GM12878 (cell line): ENCODE measurements at regions not wholly inside any gene's neighbourhood (a gene's known extent, or its start where the extent isn't known, plus 50 kb on each side); places are given as distances from the start of the nearest gene placed in this dataset.

ENCODE experiments used
- ATAC-seq: fragments of 200-7000 bp; cut with Tn5 transposase; 3 replicates; pipeline ENCODE4 v1.9.1; 2020; ENCODE audit warnings: mild to moderate bottlenecking, moderate library complexity
- BruUV-seq: library from RNA; stranded (reverse); fragments of 400-500 nt; replicated peaks from 2 replicates; lab custom pipeline; 2021; lab: Mats Ljungman, UMichigan
- CTCF ChIA-PET: fragments of 300-600 bp; sonication (Branson Sonifier 250); formaldehyde crosslinking; extraction: SDS; loops from one replicate; lab custom pipeline; 2021; ENCODE audit warnings: inconsistent platforms; lab: Yijun Ruan, JAX
- POLR2A ChIA-PET: fragments of 350-600 bp; formaldehyde crosslinking; extraction: SDS; loops from one replicate; lab custom pipeline; 2021; ENCODE audit warnings: inconsistent platforms; lab: Charles Lee
- RAD21 ChIA-PET: fragments of 300-600 bp; sonication (Branson Sonifier 250); formaldehyde crosslinking; loops from one replicate; lab custom pipeline; 2023; ENCODE audit warnings: antibody characterized with exemption; ENCODE audit not compliant: unreplicated experiment; lab: Charles Lee
- SMC1A ChIA-PET: fragments of 300-600 bp; sonication (Branson Sonifier 250); formaldehyde crosslinking; loops from one replicate; lab custom pipeline; 2023; ENCODE audit not compliant: unreplicated experiment, uncharacterized antibody; lab: Charles Lee
- DNase-seq: peaks from one replicate; pipeline ENCODE4 v3.0.0-alpha.2; 2011; ENCODE audit warnings: low read depth, low spot score
- FAIRE-seq: peaks from 3 replicates; lab custom pipeline; 2011; peaks lifted over from hg19 to GRCh38; lab: Jason Lieb, UNC
- H2AFZ ChIP-seq: 2 replicates; pipeline ENCODE4 v1.6.0; 2011; ENCODE audit warnings: low read depth, low read length, control low read depth; ENCODE audit not compliant: control insufficient read depth
- H3K27ac ChIP-seq: 2 replicates; pipeline ENCODE4 v1.5.1; 2011; ENCODE audit warnings: control low read depth; ENCODE audit not compliant: control insufficient read depth, insufficient read depth
- H3K27me3 ChIP-seq, 2 experiments: replicated peaks in 1 of 2; 2 replicates each; pipeline versions ENCODE4 v1.6.0 to v1.6.1; 2011; ENCODE audit warnings: low read length in 1 of 2; ENCODE audit not compliant: control insufficient read depth in 2 of 2, insufficient read depth in 2 of 2
- H3K36me3 ChIP-seq, 2 experiments: 2 replicates each; pipeline ENCODE4 v1.5.1; 2011; ENCODE audit warnings: low read length in 1 of 2; ENCODE audit not compliant: control insufficient read depth in 2 of 2, insufficient read depth in 2 of 2
- H3K4me1 ChIP-seq: 2 replicates; pipeline ENCODE4 v1.6.1; 2011; ENCODE audit warnings: mild to moderate bottlenecking, low read length, moderate library complexity, mixed read lengths; ENCODE audit not compliant: control insufficient read depth, insufficient read depth
- H3K4me2 ChIP-seq: 2 replicates; pipeline ENCODE4 v1.6.0; 2011; ENCODE audit warnings: control low read depth; ENCODE audit not compliant: control insufficient read depth, insufficient read depth
- H3K4me3 ChIP-seq: fragments of 200-600 bp; sonication (generic); 2 replicates; pipeline ENCODE4 v1.5.1; 2016
- H3K79me2 ChIP-seq: 2 replicates; pipeline ENCODE4 v1.6.0; 2011; ENCODE audit warnings: low read length; ENCODE audit not compliant: control insufficient read depth, insufficient read depth
- H3K9ac ChIP-seq: 2 replicates; pipeline ENCODE4 v1.8.0; 2011; ENCODE audit warnings: low read length, control low read depth, mixed read lengths; ENCODE audit not compliant: control insufficient read depth, insufficient read depth
- H3K9me3 ChIP-seq: replicated peaks from 3 replicates; pipeline ENCODE4 v1.5.1; 2011; ENCODE audit warnings: mild to moderate bottlenecking, low read length; ENCODE audit not compliant: control insufficient read depth, insufficient read depth
- H4K20me1 ChIP-seq: 2 replicates; pipeline ENCODE4 v1.6.0; 2011; ENCODE audit not compliant: control insufficient read depth, insufficient read depth
- CBFB ChIP-seq: IDR thresholded peaks from 2 replicates; pipeline ENCODE4 v1.6.1; 2016; ENCODE audit warnings: antibody characterized with exemption, low read depth
- CBX3 ChIP-seq: fragments of 200-600 bp; sonication (generic); IDR thresholded peaks from 2 replicates; pipeline ENCODE4 v1.6.1; 2016; ENCODE audit warnings: low read depth, borderline replicate concordance
- ETV6 ChIP-seq, 2 experiments: fragments of 450-650 bp in 1 of 2; IDR thresholded peaks in 1 of 2; conservative IDR thresholded peaks in 1 of 2; 2 replicates each; pipeline ENCODE4 v1.6.1; 2014; ENCODE audit warnings: antibody characterized with exemption in 1 of 2, borderline replicate concordance in 1 of 2, low read depth in 1 of 2, mild to moderate bottlenecking in 1 of 2, moderate library complexity in 1 of 2
- HCFC1 ChIP-seq: fragments of 150-350 bp; IDR thresholded peaks from 2 replicates; pipeline ENCODE4 v1.6.1; 2014; ENCODE audit warnings: low read length
- HSF1 ChIP-seq: fragments of 150-350 bp; IDR thresholded peaks from 2 replicates; pipeline ENCODE4 v1.6.1; 2014; ENCODE audit warnings: mild to moderate bottlenecking, low read depth, low read length
- MEF2A ChIP-seq: IDR thresholded peaks from 2 replicates; pipeline ENCODE4 v1.6.1; 2011; ENCODE audit warnings: low read depth, mild to moderate bottlenecking, low read length, moderate library complexity; ENCODE audit not compliant: insufficient read depth
- MEF2B ChIP-seq: fragments of 450-650 bp; IDR thresholded peaks from 2 replicates; pipeline ENCODE4 v1.6.1; 2018; ENCODE audit warnings: mild to moderate bottlenecking, moderate library complexity; ENCODE audit not compliant: partially characterized antibody, poor library complexity, severe bottlenecking
- NR2F1 ChIP-seq: fragments of 450-650 bp; conservative IDR thresholded peaks from 2 replicates; pipeline ENCODE4 v1.6.1; 2017; ENCODE audit warnings: mild to moderate bottlenecking
- NRF1 ChIP-seq: conservative IDR thresholded peaks from 2 replicates; pipeline ENCODE4 v1.6.1; 2011; ENCODE audit warnings: mild to moderate bottlenecking, low read depth, low read length, improper control_type of control experiment
- PAX5 ChIP-seq: IDR thresholded peaks from 2 replicates; pipeline ENCODE4 v1.6.1; 2011; ENCODE audit warnings: low read depth, low read length, borderline replicate concordance
- PBX3 ChIP-seq: IDR thresholded peaks from 2 replicates; pipeline ENCODE4 v1.6.1; 2011; ENCODE audit warnings: mild to moderate bottlenecking, low read depth, low read length, moderate library complexity; ENCODE audit not compliant: insufficient replicate concordance
- REST ChIP-seq: IDR thresholded peaks from 2 replicates; pipeline ENCODE4 v1.6.1; 2012; ENCODE audit warnings: mild to moderate bottlenecking, low read depth, low read length
- RUNX3 ChIP-seq: IDR thresholded peaks from 2 replicates; pipeline ENCODE4 v1.6.1; 2012; ENCODE audit warnings: low read length, inconsistent platforms
- SIN3A ChIP-seq: IDR thresholded peaks from 2 replicates; pipeline ENCODE4 v1.6.1; 2012; ENCODE audit warnings: low read depth, low read length, improper control_type of control experiment
- SIX5 ChIP-seq: IDR thresholded peaks from 2 replicates; pipeline ENCODE4 v1.6.1; 2011; ENCODE audit warnings: mild to moderate bottlenecking, low read depth, low read length, moderate library complexity; ENCODE audit not compliant: severe bottlenecking
- SKIL ChIP-seq: fragments of 450-650 bp; IDR thresholded peaks from 2 replicates; pipeline ENCODE4 v1.6.1; 2017; ENCODE audit warnings: mild to moderate bottlenecking, low read depth, inconsistent platforms; ENCODE audit not compliant: poor library complexity, severe bottlenecking
- SUZ12 ChIP-seq: fragments of 200-600 bp; sonication (generic); IDR thresholded peaks from one replicate; pipeline ENCODE4 v1.6.1; 2018; ENCODE audit warnings: antibody characterized with exemption, mild to moderate bottlenecking; ENCODE audit not compliant: unreplicated experiment
- WRNIP1 ChIP-seq: IDR thresholded peaks from 2 replicates; pipeline ENCODE4 v1.6.1; 2011; ENCODE audit warnings: low read depth, low read length, improper control_type of control experiment, borderline replicate concordance
- WGBS: methylation state at CpG from one replicate; pipeline ENCODE4 v1.1.6; 2016; ENCODE audit warnings: low lambda C conversion rate; ENCODE audit not compliant: insufficient replicate concordance, insufficient coverage; ENCODE audit errors: missing lambda C conversion rate; 5-methylcytosine and 5-hydroxymethylcytosine counted together
- in situ Hi-C: fragments of 300-500 bp; cut with MboI; formaldehyde crosslinking; loops from 9 replicates; pipeline ENCODE4 v1.14.3; 2018; ENCODE audit warnings: mixed read lengths
- intact Hi-C: fragments of 100-400 bp; cut with micrococcal nuclease; formaldehyde crosslinking; loops from one replicate; pipeline ENCODE4 v1.14.2; 2022; ENCODE audit not compliant: unreplicated experiment

GRCh38 chr3:22225161-22225560 is 474.2 kb upstream of the ZNF385D start:
- in situ Hi-C loops: no loop called here
- TF ChIP-seq SIN3A: no peak
- no peak for TF ChIP-seq WRNIP1
- TF ChIP-seq NR2F1: no peak
- no peak for TF ChIP-seq RUNX3
- no peak for TF ChIP-seq SIX5
- no peak for TF ChIP-seq HSF1
- no peak for TF ChIP-seq HCFC1
- no peak for TF ChIP-seq SUZ12
- TF ChIP-seq SKIL: no peak
- no peak for TF ChIP-seq PAX5
- TF ChIP-seq CBX3: no peak
- no peak for TF ChIP-seq MEF2A
- TF ChIP-seq REST: no peak
- no peak for TF ChIP-seq MEF2B
- no peak for TF ChIP-seq ETV6 (conservative IDR thresholded peaks at IDR 0.05 in 1 of 2, IDR thresholded peaks at IDR 0.05 in 1 of 2; ENCODE audit: borderline replicate concordance in 1 of 2, low read depth in 1 of 2)
- no peak for TF ChIP-seq PBX3
- TF ChIP-seq NRF1: no peak
- no peak for TF ChIP-seq CBFB
- TF ChIP-seq, all 136 proteins: peak for 0
- intact Hi-C loops: no loop called here
- no TSS peak for BruUV-seq
- H3K4me2 ChIP-seq: no peak overlapping the region
- no peaks in the 10 kb centered on the region for H3K79me2 ChIP-seq
- ChIA-PET RAD21 (no interaction called here), SMC1A (no interaction called here), POLR2A (no interaction called here), CTCF (no interaction called here)
- H3K4me3 ChIP-seq: no peak overlapping the region
- no peaks in the 10 kb centered on the region for H4K20me1 ChIP-seq
- no peak for FAIRE-seq
- H3K36me3 ChIP-seq: no peaks in the 10 kb centered on the region
- no peak overlapping the region for H3K27ac ChIP-seq
- H3K27me3 ChIP-seq: no peaks in the 10 kb centered on the region; a peak in 1 of 4 replicates
- no peak for DNase-seq
- ATAC-seq: no peak
- no peak overlapping the region for H3K9ac ChIP-seq
- H2AFZ ChIP-seq: no peak overlapping the region
- 2% methylated on average over 7 of the region's 7 CpGs for WGBS
- H3K4me1 ChIP-seq: no peaks in the 10 kb centered on the region
- no peaks in the 10 kb centered on the region for H3K9me3 ChIP-seq
